Testis (tissue), 2 donors: ENCODE measurements at regions not wholly inside any gene's neighbourhood (a gene's known extent, or its start where the extent isn't known, plus 50 kb on each side); places are given as distances from the start of the nearest gene placed in this dataset.

Experiments
- POLR2A ChIP-seq: fragments of 450-650 bp; IDR thresholded peaks from one replicate; pipeline ENCODE4 v1.6.1; 2017; ENCODE audit warnings: antibody characterized with exemption, mild to moderate bottlenecking, moderate library complexity
- TF ChIP-seq, protein P1 (sequence below), 3 experiments: fragments of 450-650 bp in 2 of 3; fragments of 200-600 bp in 1 of 3; sonication (generic) in 1 of 3; IDR thresholded peaks; one replicate each; pipeline ENCODE4 v1.5.1; 2016 to 2019; ENCODE audit warnings: antibody characterized with exemption in 3 of 3, mild to moderate bottlenecking in 2 of 3, moderate library complexity in 1 of 3

DNA sequence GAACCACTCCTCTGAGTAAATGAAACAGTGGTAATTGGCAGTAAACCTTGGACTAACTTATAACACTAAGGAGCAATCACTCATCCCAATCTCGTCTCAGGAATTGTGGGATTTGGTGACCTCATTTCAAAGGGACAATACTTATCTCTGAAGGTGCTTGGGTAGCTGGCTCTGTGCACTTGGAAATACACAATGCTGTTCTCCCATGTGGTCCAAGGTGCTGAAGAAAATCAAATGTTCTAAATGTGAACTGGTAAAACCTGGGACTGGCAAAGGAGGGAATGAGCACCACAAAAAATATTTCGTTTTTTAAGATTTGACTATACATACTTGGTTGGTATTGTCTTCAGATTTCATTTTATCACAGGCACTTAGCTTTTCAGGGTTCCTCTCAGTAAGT lies 1193.0 kb downstream of the SORCS1 start:
- TF ChIP-seq POLR2A = no peak
- TF ChIP-seq, protein P1, sequence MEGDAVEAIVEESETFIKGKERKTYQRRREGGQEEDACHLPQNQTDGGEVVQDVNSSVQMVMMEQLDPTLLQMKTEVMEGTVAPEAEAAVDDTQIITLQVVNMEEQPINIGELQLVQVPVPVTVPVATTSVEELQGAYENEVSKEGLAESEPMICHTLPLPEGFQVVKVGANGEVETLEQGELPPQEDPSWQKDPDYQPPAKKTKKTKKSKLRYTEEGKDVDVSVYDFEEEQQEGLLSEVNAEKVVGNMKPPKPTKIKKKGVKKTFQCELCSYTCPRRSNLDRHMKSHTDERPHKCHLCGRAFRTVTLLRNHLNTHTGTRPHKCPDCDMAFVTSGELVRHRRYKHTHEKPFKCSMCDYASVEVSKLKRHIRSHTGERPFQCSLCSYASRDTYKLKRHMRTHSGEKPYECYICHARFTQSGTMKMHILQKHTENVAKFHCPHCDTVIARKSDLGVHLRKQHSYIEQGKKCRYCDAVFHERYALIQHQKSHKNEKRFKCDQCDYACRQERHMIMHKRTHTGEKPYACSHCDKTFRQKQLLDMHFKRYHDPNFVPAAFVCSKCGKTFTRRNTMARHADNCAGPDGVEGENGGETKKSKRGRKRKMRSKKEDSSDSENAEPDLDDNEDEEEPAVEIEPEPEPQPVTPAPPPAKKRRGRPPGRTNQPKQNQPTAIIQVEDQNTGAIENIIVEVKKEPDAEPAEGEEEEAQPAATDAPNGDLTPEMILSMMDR (IDR thresholded peaks at IDR 0.05) = no peak
